ENCODE measurements at regions not wholly inside any gene's neighbourhood (a gene's known extent, or its start where the extent isn't known, plus 50 kb on each side); places are given as distances from the start of the nearest gene placed in this dataset.

GRCh38 chr15:61720197-61720704 lies 340.0 kb downstream of the VPS13C start:
- no peak for TF ChIP-seq CTCF (IDR thresholded peaks at IDR 0.05)

GRCh38 chr15:61715082-61715481 lies 345.2 kb downstream of the VPS13C start:
- TF ChIP-seq CTCF (IDR thresholded peaks at IDR 0.05), result no peak

- no peak for TF ChIP-seq CTCF (IDR thresholded peaks at IDR 0.05)
Measured at GRCh38 chr15:61712129-61712759, 348.0 kb downstream of the VPS13C start.

- TF ChIP-seq CTCF (IDR thresholded peaks at IDR 0.05), result peak; percentile 52; the same call in 1 of the 2 replicates
Measured at GRCh38 chr15:61702224-61703020, 357.8 kb downstream of the VPS13C start.

GRCh38 chr15:61701455-61701854 lies 358.8 kb downstream of the VPS13C start:
- TF ChIP-seq CTCF (IDR thresholded peaks at IDR 0.05), result no peak

GRCh38 chr15:61700803-61701202 lies 359.4 kb downstream of the VPS13C start:
- no peak for TF ChIP-seq CTCF (IDR thresholded peaks at IDR 0.05)

GRCh38 chr15:61697796-61698195 lies 362.5 kb downstream of the VPS13C start:
- no peak for TF ChIP-seq CTCF (IDR thresholded peaks at IDR 0.05)

Data from LNCAP (cell line).